Uterus (tissue), 3 donors: ENCODE measurements at regions not wholly inside any gene's neighbourhood (a gene's known extent, or its start where the extent isn't known, plus 50 kb on each side); places are given as distances from the start of the nearest gene placed in this dataset.

Experiments used
- DNase-seq, 2 donors: peaks; one replicate each; pipeline ENCODE4 v3.0.0-alpha.2; 2019 to 2020
- H3K27ac ChIP-seq, 2 donors: fragments of 200-600 bp; sonication (generic); 1 replicate in 1 of 2; 2 replicates in 1 of 2; pipeline ENCODE4 v1.5.1; 2016 to 2018
- H3K27me3 ChIP-seq, 2 donors: fragments of 200-600 bp; sonication (generic); one replicate each; pipeline ENCODE4 v1.5.1; 2018 to 2019; ENCODE audit warnings: control low read depth in 1 of 2
- H3K36me3 ChIP-seq, 2 donors: fragments of 200-600 bp; sonication (generic); one replicate each; pipeline ENCODE4 v1.5.1; 2019; ENCODE audit warnings: control low read depth in 1 of 2
- H3K4me1 ChIP-seq, 2 donors: fragments of 200-600 bp; sonication (generic); one replicate each; pipeline ENCODE4 v1.5.1; 2018 to 2019; ENCODE audit warnings: control low read depth in 1 of 2
- H3K4me3 ChIP-seq, 2 donors: fragments of 200-600 bp; sonication (generic); 1 replicate in 1 of 2; 2 replicates in 1 of 2; pipeline ENCODE4 v1.5.1; 2018 to 2019; ENCODE audit warnings: mild to moderate bottlenecking in 1 of 2
- H3K9me3 ChIP-seq, 2 donors: fragments of 200-600 bp; sonication (generic); one replicate each; pipeline ENCODE4 v1.5.1; 2019; ENCODE audit warnings: control low read depth in 1 of 2
- POLR2A ChIP-seq, 2 donors: fragments of 450-650 bp; IDR thresholded peaks; one replicate each; pipeline ENCODE4 v1.6.1; 2016; ENCODE audit warnings: antibody characterized with exemption in 2 of 2, mild to moderate bottlenecking in 1 of 2, moderate library complexity in 1 of 2
- intact Hi-C: fragments of 100-400 bp; cut with DNase I; formaldehyde crosslinking; loops from one replicate; pipeline ENCODE4 v1.15.1; 2023; ENCODE audit warnings: low total_unique reads
- TF ChIP-seq, protein P1 (sequence below), 4 experiments: fragments of 200-600 bp in 2 of 4; fragments of 450-650 bp in 2 of 4; sonication (generic) in 2 of 4; IDR thresholded peaks; one replicate each; pipeline ENCODE4 v1.5.1; 2016 to 2019; ENCODE audit warnings: antibody characterized with exemption in 4 of 4, mild to moderate bottlenecking in 2 of 4, moderate library complexity in 1 of 4
- donor health status: DM: yes; HTN: yes; CAD: no.

DNA sequence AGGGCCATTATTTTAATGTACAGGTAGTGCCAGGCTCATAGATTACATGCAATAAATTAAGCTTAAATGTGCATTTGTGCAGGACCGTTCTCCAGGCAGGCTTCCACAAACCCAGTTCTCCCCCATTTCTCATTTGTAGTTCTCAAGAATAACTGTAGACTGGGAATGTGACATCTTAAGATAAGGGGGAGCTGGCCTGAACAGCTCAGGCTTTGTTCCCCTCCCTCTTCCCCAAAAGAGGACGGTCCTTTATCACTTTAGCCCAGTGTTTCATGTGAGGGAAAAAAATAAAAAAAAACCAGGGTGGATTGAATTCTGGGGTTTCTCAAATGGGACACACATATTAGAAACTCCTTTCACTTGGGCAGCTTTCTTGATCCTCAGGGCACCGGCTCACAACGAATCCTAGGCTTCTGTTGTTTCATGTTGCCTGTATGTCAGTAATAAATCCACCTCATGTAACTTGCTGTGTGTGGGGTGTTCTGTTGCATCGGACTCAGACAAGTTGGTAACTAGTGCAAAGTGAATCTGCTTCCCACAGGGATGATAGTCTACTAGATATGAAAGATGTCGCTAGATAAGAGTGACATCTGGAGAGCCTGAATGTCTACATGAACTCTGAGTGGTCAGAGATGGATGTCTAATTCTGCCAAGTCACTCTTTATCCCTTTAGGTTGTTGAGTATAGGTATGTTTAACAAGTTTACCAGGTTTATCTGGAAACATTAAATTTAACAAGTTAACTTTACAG lies 2030.6 kb upstream of the NUDT12 start:
- DNase-seq = no peak
- no peaks in the 10 kb centered on the region for H3K27me3 ChIP-seq
- intact Hi-C loops = no loop called here
- H3K36me3 ChIP-seq = peaks cover 0 to 5% of the 10 kb centered on the region in 2 donors
- no peak overlapping the region for H3K4me3 ChIP-seq
- H3K4me1 ChIP-seq = no peaks in the 10 kb centered on the region
- no peak overlapping the region for H3K27ac ChIP-seq
- peaks cover 0 to 5% of the 10 kb centered on the region in 2 donors for H3K9me3 ChIP-seq
- no peak for TF ChIP-seq POLR2A (IDR thresholded peaks at IDR 0.05)
- TF ChIP-seq, protein P1, sequence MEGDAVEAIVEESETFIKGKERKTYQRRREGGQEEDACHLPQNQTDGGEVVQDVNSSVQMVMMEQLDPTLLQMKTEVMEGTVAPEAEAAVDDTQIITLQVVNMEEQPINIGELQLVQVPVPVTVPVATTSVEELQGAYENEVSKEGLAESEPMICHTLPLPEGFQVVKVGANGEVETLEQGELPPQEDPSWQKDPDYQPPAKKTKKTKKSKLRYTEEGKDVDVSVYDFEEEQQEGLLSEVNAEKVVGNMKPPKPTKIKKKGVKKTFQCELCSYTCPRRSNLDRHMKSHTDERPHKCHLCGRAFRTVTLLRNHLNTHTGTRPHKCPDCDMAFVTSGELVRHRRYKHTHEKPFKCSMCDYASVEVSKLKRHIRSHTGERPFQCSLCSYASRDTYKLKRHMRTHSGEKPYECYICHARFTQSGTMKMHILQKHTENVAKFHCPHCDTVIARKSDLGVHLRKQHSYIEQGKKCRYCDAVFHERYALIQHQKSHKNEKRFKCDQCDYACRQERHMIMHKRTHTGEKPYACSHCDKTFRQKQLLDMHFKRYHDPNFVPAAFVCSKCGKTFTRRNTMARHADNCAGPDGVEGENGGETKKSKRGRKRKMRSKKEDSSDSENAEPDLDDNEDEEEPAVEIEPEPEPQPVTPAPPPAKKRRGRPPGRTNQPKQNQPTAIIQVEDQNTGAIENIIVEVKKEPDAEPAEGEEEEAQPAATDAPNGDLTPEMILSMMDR (IDR thresholded peaks at IDR 0.05) = no peak

DNA sequence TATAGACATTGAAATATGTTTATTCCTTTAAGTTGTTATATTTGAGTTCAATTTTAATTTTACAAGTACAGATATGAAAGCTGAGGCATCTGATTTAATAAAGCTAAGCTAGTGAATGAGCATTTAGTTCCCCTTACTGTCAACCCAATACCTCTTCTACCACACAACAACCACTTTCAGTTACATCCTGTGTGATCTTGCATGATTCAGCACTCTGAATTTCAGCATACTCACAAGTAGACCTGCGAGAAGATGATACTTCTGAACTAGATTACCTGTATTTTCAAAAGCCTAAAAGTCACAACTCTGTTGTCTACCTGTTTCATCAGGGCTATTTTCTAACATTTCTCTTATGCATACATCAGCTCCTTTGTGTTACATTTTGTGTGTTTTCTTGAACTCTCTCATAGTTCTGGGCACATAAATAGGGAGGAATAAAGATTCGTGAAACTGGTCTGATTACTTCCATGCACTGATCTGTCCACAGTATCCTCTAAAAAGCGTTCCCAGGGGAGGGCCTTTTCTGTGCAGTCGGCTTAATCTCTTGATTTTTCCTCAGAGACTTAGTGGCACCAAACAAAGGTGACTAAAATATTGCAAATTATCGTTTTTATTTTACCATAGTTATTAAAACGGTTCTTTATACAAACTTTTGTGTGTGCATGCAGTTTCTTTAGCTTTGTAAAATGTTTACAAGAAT lies 2025.5 kb upstream of the NUDT12 start:
- no peaks in the 10 kb centered on the region for H3K9me3 ChIP-seq
- no peaks in the 10 kb centered on the region for H3K4me1 ChIP-seq
- no peaks in the 10 kb centered on the region for H3K27me3 ChIP-seq
- intact Hi-C loops = no loop called here
- TF ChIP-seq POLR2A (IDR thresholded peaks at IDR 0.05) = no peak
- TF ChIP-seq, protein P1 (IDR thresholded peaks at IDR 0.05) = no peak
- peaks cover 0 to 5% of the 10 kb centered on the region in 2 donors for H3K36me3 ChIP-seq
- H3K27ac ChIP-seq = no peak overlapping the region
- H3K4me3 ChIP-seq = no peak overlapping the region
- no peak for DNase-seq

DNA sequence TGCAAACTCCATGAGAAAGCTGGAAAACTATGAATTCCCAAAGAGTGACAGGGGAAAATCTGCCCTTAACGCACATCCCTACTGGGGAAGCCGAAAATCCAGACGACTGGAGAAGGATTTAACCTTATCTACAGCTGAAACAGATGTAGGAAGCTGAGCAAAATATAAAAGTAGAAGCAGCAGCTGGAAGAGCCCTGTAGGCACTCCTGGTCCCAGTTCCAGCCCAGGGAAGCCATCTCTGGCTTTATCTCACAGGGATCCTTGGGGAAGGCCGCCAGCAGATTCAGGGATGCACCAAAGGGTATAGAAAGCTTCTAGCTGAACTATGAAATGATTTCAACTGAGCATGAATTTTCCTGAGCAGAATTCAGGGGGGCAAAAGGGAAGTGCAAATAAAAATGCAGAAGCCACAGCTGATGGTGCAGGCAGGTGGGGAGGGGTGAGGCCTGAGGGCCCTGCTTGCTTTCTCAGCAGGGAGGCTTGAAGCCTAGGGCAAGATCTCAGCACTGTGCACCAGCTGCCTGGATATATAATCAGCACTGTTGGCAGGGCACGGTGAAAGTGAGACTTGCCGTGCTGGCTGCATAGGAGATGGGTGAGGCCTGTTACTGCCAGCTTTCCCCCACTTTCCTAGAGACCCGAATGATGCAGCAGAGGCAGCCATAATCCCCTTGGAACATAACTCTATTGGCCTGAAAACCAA lies 2019.5 kb upstream of the NUDT12 start:
- no peak for TF ChIP-seq POLR2A (IDR thresholded peaks at IDR 0.05)
- TF ChIP-seq, protein P1 (IDR thresholded peaks at IDR 0.05) = no peak
- Histone ChIP-seq H3K4me3 (no peak overlapping the region), H3K27me3 (no peaks in the 10 kb centered on the region), H3K27ac (no peak overlapping the region), H3K9me3 (no peaks in the 10 kb centered on the region), H3K4me1 (no peaks in the 10 kb centered on the region), H3K36me3 (no peaks in the 10 kb centered on the region)
- DNase-seq = no peak
- intact Hi-C loops = no loop called here

DNA sequence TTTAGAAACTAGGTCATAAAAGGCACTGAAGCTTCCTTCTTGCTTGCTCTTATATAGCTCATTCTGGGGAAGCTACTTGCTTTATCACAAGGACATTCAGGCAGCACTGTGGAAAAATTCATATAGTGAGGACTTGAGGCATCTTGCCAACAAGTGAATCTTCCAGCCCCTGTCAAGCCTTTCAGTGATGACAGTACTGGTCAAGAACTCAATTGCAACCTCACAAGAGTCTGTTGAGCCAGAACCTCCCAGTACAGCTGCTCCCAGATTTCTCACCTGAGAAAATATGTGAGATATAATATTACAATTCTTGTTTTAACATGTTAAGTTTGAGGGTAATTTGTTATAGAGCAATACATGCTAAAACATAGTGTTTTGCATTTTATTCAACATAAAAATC lies 2011.0 kb upstream of the NUDT12 start:
- no peak overlapping the region for H3K27ac ChIP-seq
- intact Hi-C loops = no loop called here
- TF ChIP-seq POLR2A (IDR thresholded peaks at IDR 0.05) = no peak
- TF ChIP-seq, protein P1 (IDR thresholded peaks at IDR 0.05) = no peak
- H3K36me3 ChIP-seq = no peaks in the 10 kb centered on the region
- DNase-seq = no peak
- H3K4me1 ChIP-seq = no peaks in the 10 kb centered on the region
- H3K4me3 ChIP-seq = no peak overlapping the region
- no peaks in the 10 kb centered on the region for H3K9me3 ChIP-seq
- no peaks in the 10 kb centered on the region for H3K27me3 ChIP-seq

DNA sequence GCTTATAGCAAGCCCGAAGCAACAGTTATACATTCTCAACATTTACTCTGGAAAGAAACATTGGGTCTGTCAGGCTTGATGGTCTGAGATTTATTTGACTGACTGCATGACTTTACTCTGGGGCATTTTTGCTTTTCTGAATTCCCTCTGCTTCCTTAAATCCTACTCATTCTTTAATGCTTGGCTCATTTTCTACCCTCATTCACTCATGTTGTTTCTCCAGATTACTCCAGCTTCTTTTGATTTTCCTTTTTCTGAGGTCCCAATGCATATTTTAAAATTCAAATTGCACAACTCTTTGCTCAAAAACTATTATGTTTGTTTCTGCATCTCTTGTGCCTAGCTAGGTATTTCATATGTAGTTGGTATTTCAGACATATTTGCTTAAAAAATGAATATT lies 2002.9 kb upstream of the NUDT12 start:
- DNase-seq = no peak
- Histone ChIP-seq H3K4me3 (no peak overlapping the region), H3K36me3 (no peaks in the 10 kb centered on the region), H3K9me3 (no peaks in the 10 kb centered on the region), H3K4me1 (no peaks in the 10 kb centered on the region), H3K27ac (no peak overlapping the region), H3K27me3 (no peaks in the 10 kb centered on the region)
- TF ChIP-seq, protein P1 (IDR thresholded peaks at IDR 0.05) = no peak
- no peak for TF ChIP-seq POLR2A (IDR thresholded peaks at IDR 0.05)
- intact Hi-C loops = no loop called here
